Central memory CD8-positive, alpha-beta T cell (primary cell): ENCODE measurements at regions not wholly inside any gene's neighbourhood (a gene's known extent, or its start where the extent isn't known, plus 50 kb on each side); places are given as distances from the start of the nearest gene placed in this dataset.

Experiments
- ATAC-seq: fragments of 150-1000 bp; cut with Tn5 transposase; replicated peaks from 2 replicates; pipeline ENCODE4 v1.10.0; 2022; ENCODE audit warnings: mild to moderate bottlenecking, moderate FRiP score, moderate number of reproducible peaks; ENCODE audit not compliant: poor library complexity, severe bottlenecking; ENCODE audit errors: extremely low read depth
- DNase-seq, 2 donors: peaks; one replicate each; pipeline ENCODE4 v3.0.0; 2021; ENCODE audit warnings: low spot score in 2 of 2
- H3K27ac Mint-ChIP-seq: one replicate; pipeline ENCODE4 v1.8.0; 2022; ENCODE audit warnings: low read depth, mild to moderate bottlenecking, moderate library complexity, mixed read lengths
- H3K27me3 Mint-ChIP-seq: one replicate; pipeline ENCODE4 v1.8.0; 2022; ENCODE audit warnings: mixed read lengths
- H3K36me3 Mint-ChIP-seq: one replicate; pipeline ENCODE4 v1.8.0; 2022; ENCODE audit warnings: mild to moderate bottlenecking, moderate library complexity, mixed read lengths; ENCODE audit not compliant: insufficient read depth
- H3K4me1 Mint-ChIP-seq: one replicate; pipeline ENCODE4 v1.8.0; 2022; ENCODE audit warnings: mixed read lengths
- H3K4me3 Mint-ChIP-seq: one replicate; pipeline ENCODE4 v1.8.0; 2022; ENCODE audit warnings: mild to moderate bottlenecking, moderate library complexity, mixed read lengths
- H3K9me3 Mint-ChIP-seq: one replicate; pipeline ENCODE4 v1.8.0; 2022; ENCODE audit warnings: mixed read lengths

- Mint-ChIP-seq H3K4me1 (no peaks in the 10 kb centered on the region), H3K9me3 (no peaks in the 10 kb centered on the region), H3K36me3 (no peaks in the 10 kb centered on the region), H3K4me3 (no peak overlapping the region), H3K27me3 (peaks cover 57% of the 10 kb centered on the region), H3K27ac (no peak overlapping the region)
- DNase-seq (no peak), ATAC-seq (no peak)
These were observed 165.8 kb downstream of the RRAGC start for GRCh38 chr1:38693759-38694158.

GRCh38 chr1:38693031-38693430, 166.5 kb downstream of the RRAGC start:
- Mint-ChIP-seq H3K9me3 (no peaks in the 10 kb centered on the region), H3K27ac (no peak overlapping the region), H3K4me3 (no peak overlapping the region), H3K4me1 (no peaks in the 10 kb centered on the region), H3K27me3 (peaks cover 54% of the 10 kb centered on the region), H3K36me3 (no peaks in the 10 kb centered on the region)
- ATAC-seq (no peak), DNase-seq (no peak)

- ATAC-seq (no peak), DNase-seq (no peak)
- Mint-ChIP-seq H3K9me3 (no peaks in the 10 kb centered on the region), H3K4me1 (no peaks in the 10 kb centered on the region), H3K27ac (no peak overlapping the region), H3K27me3 (peaks cover 67% of the 10 kb centered on the region), H3K36me3 (no peaks in the 10 kb centered on the region), H3K4me3 (no peak overlapping the region)
These were observed 168.7 kb downstream of the RRAGC start for GRCh38 chr1:38690790-38691449.

GRCh38 chr1:38686927-38687255, 172.7 kb downstream of the RRAGC start:
- Mint-ChIP-seq H3K4me3 (no peak overlapping the region), H3K36me3 (no peaks in the 10 kb centered on the region), H3K27ac (no peak overlapping the region), H3K4me1 (no peaks in the 10 kb centered on the region), H3K27me3 (peaks cover 65% of the 10 kb centered on the region), H3K9me3 (no peaks in the 10 kb centered on the region)
- ATAC-seq: no peak
- no peak for DNase-seq

GRCh38 chr1:38686167-38686926, 173.2 kb downstream of the RRAGC start:
- no peak overlapping the region for H3K4me3 Mint-ChIP-seq
- H3K36me3 Mint-ChIP-seq: no peaks in the 10 kb centered on the region
- ATAC-seq (no peak), DNase-seq (no peak)
- H3K27ac Mint-ChIP-seq: no peak overlapping the region
- peaks cover 65% of the 10 kb centered on the region for H3K27me3 Mint-ChIP-seq
- H3K9me3 Mint-ChIP-seq: no peaks in the 10 kb centered on the region
- no peaks in the 10 kb centered on the region for H3K4me1 Mint-ChIP-seq

GRCh38 chr1:38685388-38685787, 174.2 kb downstream of the RRAGC start:
- Mint-ChIP-seq H3K27ac (no peak overlapping the region), H3K4me1 (no peaks in the 10 kb centered on the region), H3K27me3 (peaks cover 56% of the 10 kb centered on the region), H3K36me3 (no peaks in the 10 kb centered on the region), H3K4me3 (no peak overlapping the region), H3K9me3 (no peaks in the 10 kb centered on the region)
- ATAC-seq (no peak), DNase-seq (no peak)

- Mint-ChIP-seq H3K27ac (no peak overlapping the region), H3K9me3 (no peaks in the 10 kb centered on the region), H3K4me3 (no peak overlapping the region), H3K27me3 (peaks cover 16% of the 10 kb centered on the region), H3K36me3 (no peaks in the 10 kb centered on the region), H3K4me1 (no peaks in the 10 kb centered on the region)
- ATAC-seq (no peak), DNase-seq (no peak)
These were observed 178.6 kb downstream of the RRAGC start for GRCh38 chr1:38680801-38681510.

GRCh38 chr1:38677756-38678155, 181.8 kb downstream of the RRAGC start:
- Mint-ChIP-seq H3K9me3 (no peaks in the 10 kb centered on the region), H3K4me3 (no peak overlapping the region), H3K36me3 (no peaks in the 10 kb centered on the region), H3K4me1 (no peaks in the 10 kb centered on the region), H3K27ac (no peak overlapping the region), H3K27me3 (peaks cover 5% of the 10 kb centered on the region)
- DNase-seq (no peak), ATAC-seq (no peak)

GRCh38 chr1:38677311-38677710, 182.3 kb downstream of the RRAGC start:
- ATAC-seq (no peak), DNase-seq (no peak)
- Mint-ChIP-seq H3K9me3 (no peaks in the 10 kb centered on the region), H3K4me1 (no peaks in the 10 kb centered on the region), H3K4me3 (no peak overlapping the region), H3K27ac (no peak overlapping the region), H3K36me3 (no peaks in the 10 kb centered on the region), H3K27me3 (peaks cover 9% of the 10 kb centered on the region)

GRCh38 chr1:38672692-38673091, 186.9 kb downstream of the RRAGC start:
- H3K27me3 Mint-ChIP-seq: peaks cover 53% of the 10 kb centered on the region
- H3K36me3 Mint-ChIP-seq: no peaks in the 10 kb centered on the region
- H3K27ac Mint-ChIP-seq: no peak overlapping the region
- no peaks in the 10 kb centered on the region for H3K9me3 Mint-ChIP-seq
- DNase-seq (no peak), ATAC-seq (no peak)
- H3K4me1 Mint-ChIP-seq: no peaks in the 10 kb centered on the region
- no peak overlapping the region for H3K4me3 Mint-ChIP-seq

GRCh38 chr1:38671221-38671620, 188.4 kb downstream of the RRAGC start:
- Mint-ChIP-seq H3K9me3 (no peaks in the 10 kb centered on the region), H3K27me3 (peaks cover 60% of the 10 kb centered on the region), H3K4me1 (no peaks in the 10 kb centered on the region), H3K27ac (no peak overlapping the region), H3K4me3 (no peak overlapping the region), H3K36me3 (no peaks in the 10 kb centered on the region)
- ATAC-seq (no peak), DNase-seq (no peak)

GRCh38 chr1:38670544-38671122, 188.9 kb downstream of the RRAGC start:
- no peak overlapping the region for H3K27ac Mint-ChIP-seq
- ATAC-seq: no peak
- peaks cover 61% of the 10 kb centered on the region for H3K27me3 Mint-ChIP-seq

More at GRCh38 chr1:38670544-38671122, 188.9 kb downstream of the RRAGC start:
- DNase-seq: no peak
- Mint-ChIP-seq H3K4me1 (no peaks in the 10 kb centered on the region), H3K4me3 (no peak overlapping the region), H3K9me3 (no peaks in the 10 kb centered on the region), H3K36me3 (no peaks in the 10 kb centered on the region)
